Spleen (tissue), 7 donors: ENCODE measurements at regions not wholly inside any gene's neighbourhood (a gene's known extent, or its start where the extent isn't known, plus 50 kb on each side); places are given as distances from the start of the nearest gene placed in this dataset.

Experiments
- POLR2A ChIP-seq, 3 donors: fragments of 450-650 bp; IDR thresholded peaks; one replicate each; pipeline ENCODE4 v1.5.1; 2017; ENCODE audit warnings: antibody characterized with exemption in 3 of 3, mild to moderate bottlenecking in 1 of 3
- POLR2AphosphoS5 ChIP-seq, 3 donors: sonication (generic); formaldehyde crosslinking; IDR thresholded peaks; one replicate each; pipeline ENCODE4 v1.5.1; 2017; ENCODE audit warnings: antibody characterized with exemption in 3 of 3
- TF ChIP-seq, protein P1 (sequence below), 11 experiments: fragments of 200-600 bp in 7 of 11; fragments of 450-650 bp in 4 of 11; sonication (generic) in 4 of 11; IDR thresholded peaks in 8 of 11; conservative IDR thresholded peaks in 3 of 11; 1 replicate in 7 of 11; 2 replicates in 4 of 11; pipeline versions ENCODE4 v1.4.0 to v1.8.0; 2016 to 2021; ENCODE audit warnings: antibody characterized with exemption in 11 of 11, inconsistent platforms in 4 of 11, mild to moderate bottlenecking in 1 of 11
- donor health status: DM: no; HTN: no; CAD: no; lungs with moderate emphysema.
- donor health status: DM: no; HTN: no; CAD: no.
- donor health status: DM: no; HTN: no; CAD: no.

DNA sequence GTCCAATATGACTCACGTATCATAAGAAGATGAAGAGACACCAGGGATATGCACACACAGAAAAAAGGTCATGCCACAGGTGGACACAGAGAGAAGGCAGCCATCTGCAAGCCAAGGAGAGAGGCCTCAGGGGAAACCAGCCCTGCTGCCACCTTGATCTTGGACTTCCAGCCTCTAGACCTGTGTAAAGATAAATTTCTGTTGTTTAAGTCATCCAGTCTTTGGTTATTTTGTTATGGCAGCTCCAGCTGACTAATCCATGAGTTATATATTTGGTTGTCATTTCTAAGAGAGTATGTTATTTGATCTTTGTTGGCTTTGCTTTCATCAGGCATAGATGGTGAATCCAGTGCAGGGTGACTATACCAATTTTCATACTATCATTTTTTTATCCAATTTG is 130.2 kb upstream of the DAP start:
- TF ChIP-seq, protein P1, sequence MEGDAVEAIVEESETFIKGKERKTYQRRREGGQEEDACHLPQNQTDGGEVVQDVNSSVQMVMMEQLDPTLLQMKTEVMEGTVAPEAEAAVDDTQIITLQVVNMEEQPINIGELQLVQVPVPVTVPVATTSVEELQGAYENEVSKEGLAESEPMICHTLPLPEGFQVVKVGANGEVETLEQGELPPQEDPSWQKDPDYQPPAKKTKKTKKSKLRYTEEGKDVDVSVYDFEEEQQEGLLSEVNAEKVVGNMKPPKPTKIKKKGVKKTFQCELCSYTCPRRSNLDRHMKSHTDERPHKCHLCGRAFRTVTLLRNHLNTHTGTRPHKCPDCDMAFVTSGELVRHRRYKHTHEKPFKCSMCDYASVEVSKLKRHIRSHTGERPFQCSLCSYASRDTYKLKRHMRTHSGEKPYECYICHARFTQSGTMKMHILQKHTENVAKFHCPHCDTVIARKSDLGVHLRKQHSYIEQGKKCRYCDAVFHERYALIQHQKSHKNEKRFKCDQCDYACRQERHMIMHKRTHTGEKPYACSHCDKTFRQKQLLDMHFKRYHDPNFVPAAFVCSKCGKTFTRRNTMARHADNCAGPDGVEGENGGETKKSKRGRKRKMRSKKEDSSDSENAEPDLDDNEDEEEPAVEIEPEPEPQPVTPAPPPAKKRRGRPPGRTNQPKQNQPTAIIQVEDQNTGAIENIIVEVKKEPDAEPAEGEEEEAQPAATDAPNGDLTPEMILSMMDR (IDR thresholded peaks at IDR 0.05 in 8 of 11, conservative IDR thresholded peaks at IDR 0.05 in 3 of 11) = no peak
- TF ChIP-seq POLR2AphosphoS5 (IDR thresholded peaks at IDR 0.05) = no peak
- TF ChIP-seq POLR2A (IDR thresholded peaks at IDR 0.05) = no peak
